ENCODE measurements at regions not wholly inside any gene's neighbourhood (a gene's known extent, or its start where the extent isn't known, plus 50 kb on each side); places are given as distances from the start of the nearest gene placed in this dataset.

GRCh38 chr2:8002765-8003393 is 679.0 kb upstream of the ID2 start:
- intact Hi-C loops (cut with DNase I; ENCODE audit: low total_unique reads), result no loop called here
- 87 to 95% (median 90%) methylated on average over 8 of the region's 8 CpGs for WGBS, 5 donors
- Histone ChIP-seq H3K4me3 (no peak overlapping the region), H3K4me1 (peaks cover 0 to 19% (median 6%) of the 10 kb centered on the region in 4 donors), H3K27me3 (no peaks in the 10 kb centered on the region), H3K9me3 (no peaks in the 10 kb centered on the region), H3K27ac (peak overlapping the region in 2 of 5 donors; percentile 69 to 76), H3K36me3 (no peaks in the 10 kb centered on the region)
- no peak for TF ChIP-seq EP300 (IDR thresholded peaks at IDR 0.05)
- TF ChIP-seq CTCF (IDR thresholded peaks at IDR 0.05), result no peak
- TF ChIP-seq POLR2AphosphoS5 (IDR thresholded peaks at IDR 0.05), result no peak
- no peak for TF ChIP-seq POLR2A (IDR thresholded peaks at IDR 0.05)
- no peak for DNase-seq

GRCh38 chr2:8003462-8004075 is 678.3 kb upstream of the ID2 start:
- WGBS, 5 donors, result 52 to 74% (median 63%) methylated on average over 13 of the region's 13 CpGs
- no peak for TF ChIP-seq EP300 (IDR thresholded peaks at IDR 0.05)
- peak in 2 of 3 donors; percentile 23 to 27 for TF ChIP-seq POLR2AphosphoS5 (IDR thresholded peaks at IDR 0.05)
- Histone ChIP-seq H3K9me3 (no peaks in the 10 kb centered on the region), H3K27me3 (no peaks in the 10 kb centered on the region), H3K4me1 (peaks cover 0 to 19% (median 6%) of the 10 kb centered on the region in 4 donors), H3K4me3 (no peak overlapping the region), H3K27ac (peak overlapping the region in 4 of 5 donors; percentile 8 to 76 (median 68)), H3K36me3 (no peaks in the 10 kb centered on the region)
- DNase-seq, result peak in 1 of 2 donors; percentile 75
- intact Hi-C loops (cut with DNase I; ENCODE audit: low total_unique reads), result no loop called here

DNA sequence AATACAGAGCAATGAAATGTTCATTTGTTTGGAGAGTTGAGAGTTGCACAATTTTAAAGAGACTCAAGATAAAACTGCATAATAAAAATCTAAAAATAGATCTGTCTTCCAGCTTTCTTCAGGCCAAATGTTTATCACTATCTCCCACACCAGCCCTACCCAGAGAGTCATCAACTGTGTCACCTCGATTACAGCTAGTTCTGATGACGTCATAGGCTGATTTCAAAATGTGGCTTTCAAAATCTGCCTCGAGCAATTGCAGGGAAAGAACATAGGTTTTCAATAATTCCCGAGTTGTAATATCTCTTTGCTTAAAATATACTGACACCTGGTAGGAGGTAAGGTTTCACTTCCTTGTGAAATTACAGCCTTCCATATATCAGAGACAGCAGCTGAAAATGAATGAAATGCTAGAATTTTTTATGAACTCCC is 677.6 kb upstream of the ID2 start:
- intact Hi-C loops (cut with DNase I; ENCODE audit: low total_unique reads), result no loop called here
- WGBS, 5 donors, result 19 to 32% (median 28%) methylated on average over 4 of the region's 4 CpGs
- H3K27me3 ChIP-seq, result no peaks in the 10 kb centered on the region
- peak in 1 of 2 donors; percentile 68 for DNase-seq
- H3K4me1 ChIP-seq, result peaks cover 0 to 19% (median 6%) of the 10 kb centered on the region in 4 donors
- TF ChIP-seq POLR2A (IDR thresholded peaks at IDR 0.05), result no peak
- no peak for TF ChIP-seq EP300 (IDR thresholded peaks at IDR 0.05)
- TF ChIP-seq POLR2AphosphoS5 (IDR thresholded peaks at IDR 0.05), result peak in 2 of 3 donors; percentile 25 to 38
- no peak for TF ChIP-seq CTCF (IDR thresholded peaks at IDR 0.05)
- H3K36me3 ChIP-seq, result no peaks in the 10 kb centered on the region
- H3K9me3 ChIP-seq, result no peaks in the 10 kb centered on the region
- H3K4me3 ChIP-seq, result no peak overlapping the region
- H3K27ac ChIP-seq, result peak overlapping the region in 4 of 5 donors; percentile 8 to 76 (median 68)

- Histone ChIP-seq H3K9me3 (no peaks in the 10 kb centered on the region), H3K4me3 (no peak overlapping the region), H3K36me3 (no peaks in the 10 kb centered on the region), H3K27me3 (no peaks in the 10 kb centered on the region), H3K27ac (no peak overlapping the region), H3K4me1 (peaks cover 0 to 19% (median 6%) of the 10 kb centered on the region in 4 donors)
- DNase-seq, result no peak
- intact Hi-C loops (cut with DNase I; ENCODE audit: low total_unique reads), result no loop called here
- TF ChIP-seq POLR2AphosphoS5 (IDR thresholded peaks at IDR 0.05) (no peak), POLR2A (IDR thresholded peaks at IDR 0.05) (no peak), EP300 (IDR thresholded peaks at IDR 0.05) (no peak), CTCF (IDR thresholded peaks at IDR 0.05) (no peak)
These were observed 675.7 kb upstream of the ID2 start for GRCh38 chr2:8006181-8006580.

- no peaks in the 10 kb centered on the region for H3K36me3 ChIP-seq
- no peak overlapping the region for H3K27ac ChIP-seq
- TF ChIP-seq EP300 (IDR thresholded peaks at IDR 0.05) (no peak), CTCF (IDR thresholded peaks at IDR 0.05) (no peak), POLR2AphosphoS5 (IDR thresholded peaks at IDR 0.05) (no peak), POLR2A (IDR thresholded peaks at IDR 0.05) (no peak)
- WGBS, 5 donors, result 72 to 91% (median 79%) methylated on average over 3 of the region's 3 CpGs
- peaks cover 0 to 19% (median 6%) of the 10 kb centered on the region in 4 donors for H3K4me1 ChIP-seq
- H3K9me3 ChIP-seq, result no peaks in the 10 kb centered on the region
- H3K27me3 ChIP-seq, result no peaks in the 10 kb centered on the region
- intact Hi-C loops (cut with DNase I; ENCODE audit: low total_unique reads), result no loop called here
- DNase-seq, result no peak
- H3K4me3 ChIP-seq, result no peak overlapping the region
These were observed 675.2 kb upstream of the ID2 start for GRCh38 chr2:8006626-8007025.
